UCSD-AML1 (cell line): ENCODE measurements at regions not wholly inside any gene's neighbourhood (a gene's known extent, or its start where the extent isn't known, plus 50 kb on each side); places are given as distances from the start of the nearest gene placed in this dataset.
"Not testable (repeated sequence)": the region's sequence is repeated elsewhere in the genome, so short reads cannot be mapped to it uniquely, and the experiment has no call there.

Experiments
- DNase-seq: peaks from one replicate; lab custom pipeline; 2025; ENCODE audit not compliant: unreplicated experiment; lab: John Stamatoyannopoulos, UW

- not testable (repeated sequence) for DNase-seq
Measured at GRCh38 chr10:77740396-77740795, 102.8 kb upstream of the KCNMA1 start.

- DNase-seq, result no peak
Measured at GRCh38 chr10:77738496-77739158, 101.0 kb upstream of the KCNMA1 start.

GRCh38 chr10:77737608-77738007 lies 100.0 kb upstream of the KCNMA1 start:
- no peak for DNase-seq

- not testable (repeated sequence) for DNase-seq
Measured at GRCh38 chr10:77735136-77735535, 97.5 kb upstream of the KCNMA1 start.

GRCh38 chr10:77732213-77733003 lies 94.8 kb upstream of the KCNMA1 start:
- DNase-seq, result no peak

- no peak for DNase-seq
Measured at GRCh38 chr10:77727481-77727880, 89.9 kb upstream of the KCNMA1 start.

GRCh38 chr10:77726732-77727131 lies 89.1 kb upstream of the KCNMA1 start:
- no peak for DNase-seq

- no peak for DNase-seq
Measured at GRCh38 chr10:77726301-77726700, 88.7 kb upstream of the KCNMA1 start.

GRCh38 chr10:77724820-77725219 lies 87.2 kb upstream of the KCNMA1 start:
- no peak for DNase-seq

- no peak for DNase-seq
Measured at GRCh38 chr10:77723376-77723775, 85.8 kb upstream of the KCNMA1 start.

GRCh38 chr10:77722956-77723355 lies 85.3 kb upstream of the KCNMA1 start:
- DNase-seq, result not testable (repeated sequence)

GRCh38 chr10:77721815-77722214 lies 84.2 kb upstream of the KCNMA1 start:
- no peak for DNase-seq

- no peak for DNase-seq
Measured at GRCh38 chr10:77718957-77719356, 81.3 kb upstream of the KCNMA1 start.

- DNase-seq, result not testable (repeated sequence)
Measured at GRCh38 chr10:77718312-77718711, 80.7 kb upstream of the KCNMA1 start.

- DNase-seq, result no peak
Measured at GRCh38 chr10:77717336-77717735, 79.7 kb upstream of the KCNMA1 start.

- no peak for DNase-seq
Measured at GRCh38 chr10:77716458-77717317, 79.1 kb upstream of the KCNMA1 start.

GRCh38 chr10:77715536-77715935 lies 77.9 kb upstream of the KCNMA1 start:
- DNase-seq, result no peak

- no peak for DNase-seq
Measured at GRCh38 chr10:77715088-77715487, 77.5 kb upstream of the KCNMA1 start.

GRCh38 chr10:77713521-77714280 lies 76.1 kb upstream of the KCNMA1 start:
- no peak for DNase-seq

GRCh38 chr10:77712207-77712606 lies 74.6 kb upstream of the KCNMA1 start:
- no peak for DNase-seq

- no peak for DNase-seq
Measured at GRCh38 chr10:77711683-77712049, 74.1 kb upstream of the KCNMA1 start.
